ENCODE measurements at regions not wholly inside any gene's neighbourhood (a gene's known extent, or its start where the extent isn't known, plus 50 kb on each side); places are given as distances from the start of the nearest gene placed in this dataset.

DNA sequence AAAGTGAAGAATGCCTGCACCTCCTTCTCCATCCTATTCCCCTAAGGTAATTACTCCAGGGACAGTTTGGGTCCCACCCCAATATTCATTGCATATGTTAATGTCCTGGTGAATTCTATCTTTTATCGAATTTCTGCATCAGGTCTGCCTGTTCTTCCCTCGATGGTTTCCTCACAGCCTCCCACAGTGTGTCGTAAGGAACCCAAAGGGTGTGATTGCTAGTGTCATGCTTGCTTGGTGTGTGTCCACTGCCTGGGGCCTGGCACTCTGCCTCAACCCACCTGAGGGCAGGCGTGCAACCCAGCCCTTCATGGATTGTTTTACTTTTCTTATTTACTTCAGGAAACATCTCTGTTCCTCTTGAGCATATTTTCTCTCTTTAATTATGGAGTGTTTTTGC lies 60.2 kb upstream of the CYSLTR2 start:
- Histone ChIP-seq H3K27me3 (no peaks in the 10 kb centered on the region), H3K9me3 (replicated peaks in 1 of 3) (no peaks in the 10 kb centered on the region), H3K27ac (no peak overlapping the region), H3K4me1 (replicated peaks in 1 of 2) (no peaks in the 10 kb centered on the region), H3K4me3 (no peak overlapping the region), H3K36me3 (replicated peaks in 1 of 2) (no peaks in the 10 kb centered on the region)
- WGBS, 4 donors = 87 to 95% (median 90%) methylated on average over 4 of the region's 4 CpGs
- TF ChIP-seq POLR2A (IDR thresholded peaks at IDR 0.05) = no peak
- TF ChIP-seq, protein P1, sequence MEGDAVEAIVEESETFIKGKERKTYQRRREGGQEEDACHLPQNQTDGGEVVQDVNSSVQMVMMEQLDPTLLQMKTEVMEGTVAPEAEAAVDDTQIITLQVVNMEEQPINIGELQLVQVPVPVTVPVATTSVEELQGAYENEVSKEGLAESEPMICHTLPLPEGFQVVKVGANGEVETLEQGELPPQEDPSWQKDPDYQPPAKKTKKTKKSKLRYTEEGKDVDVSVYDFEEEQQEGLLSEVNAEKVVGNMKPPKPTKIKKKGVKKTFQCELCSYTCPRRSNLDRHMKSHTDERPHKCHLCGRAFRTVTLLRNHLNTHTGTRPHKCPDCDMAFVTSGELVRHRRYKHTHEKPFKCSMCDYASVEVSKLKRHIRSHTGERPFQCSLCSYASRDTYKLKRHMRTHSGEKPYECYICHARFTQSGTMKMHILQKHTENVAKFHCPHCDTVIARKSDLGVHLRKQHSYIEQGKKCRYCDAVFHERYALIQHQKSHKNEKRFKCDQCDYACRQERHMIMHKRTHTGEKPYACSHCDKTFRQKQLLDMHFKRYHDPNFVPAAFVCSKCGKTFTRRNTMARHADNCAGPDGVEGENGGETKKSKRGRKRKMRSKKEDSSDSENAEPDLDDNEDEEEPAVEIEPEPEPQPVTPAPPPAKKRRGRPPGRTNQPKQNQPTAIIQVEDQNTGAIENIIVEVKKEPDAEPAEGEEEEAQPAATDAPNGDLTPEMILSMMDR (IDR thresholded peaks at IDR 0.05) = no peak
- DNase-seq = no peak
- intact Hi-C loops (cut with DNase I) = loop anchor here (10.0 kb wide), 1 partner anchor 141 kb away; no protein-coding TSS in a partner anchor

DNA sequence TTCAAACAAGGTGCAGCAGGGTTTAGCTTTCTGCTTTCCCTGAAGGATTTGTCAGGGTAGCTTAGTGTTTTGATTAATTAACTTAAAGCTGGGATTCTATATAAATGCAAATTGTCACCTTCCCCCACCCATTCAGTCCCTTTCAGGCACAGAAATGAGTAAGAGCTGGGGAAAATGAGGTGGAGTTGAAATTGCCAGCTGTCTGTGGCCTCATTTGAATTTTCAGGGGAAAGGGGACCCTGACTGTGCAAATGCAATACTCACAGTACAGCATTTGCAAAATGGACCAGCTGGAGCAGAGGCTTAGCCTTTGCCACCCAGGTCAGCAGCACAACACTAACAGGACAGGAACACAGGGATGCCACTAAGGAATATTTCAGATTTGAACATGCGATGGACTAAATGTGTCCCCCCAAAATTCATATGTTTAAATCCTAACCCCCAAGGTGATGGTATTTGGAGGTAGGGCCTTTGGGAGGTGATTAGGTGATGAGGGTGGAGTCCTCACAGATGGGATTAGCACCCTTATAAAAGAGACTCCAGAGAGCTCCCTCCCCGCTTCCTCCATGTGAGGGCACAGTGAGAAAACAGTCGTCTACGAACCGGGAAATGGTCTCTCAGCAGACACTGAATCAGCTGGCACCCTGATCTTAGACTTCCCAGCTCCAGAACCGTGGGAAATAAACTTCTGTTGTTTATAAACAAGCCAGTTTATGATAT lies 59.5 kb upstream of the CYSLTR2 start:
- intact Hi-C loops (cut with DNase I) = loop anchor here (2.0 to 10.0 kb wide), 2 partner anchors 141 to 175 kb away; no protein-coding TSS in a partner anchor
- no peaks in the 10 kb centered on the region for H3K9me3 ChIP-seq (replicated peaks in 1 of 3)
- H3K4me1 ChIP-seq (replicated peaks in 1 of 2) = no peaks in the 10 kb centered on the region
- 68 to 80% (median 78%) methylated on average over 6 of the region's 6 CpGs for WGBS, 4 donors
- no peaks in the 10 kb centered on the region for H3K36me3 ChIP-seq (replicated peaks in 1 of 2)
- H3K27ac ChIP-seq = no peak overlapping the region
- H3K27me3 ChIP-seq = no peaks in the 10 kb centered on the region
- no peak overlapping the region for H3K4me3 ChIP-seq
- TF ChIP-seq, protein P1 (IDR thresholded peaks at IDR 0.05) = no peak
- TF ChIP-seq POLR2A (IDR thresholded peaks at IDR 0.05) = no peak
- DNase-seq = no peak

DNA sequence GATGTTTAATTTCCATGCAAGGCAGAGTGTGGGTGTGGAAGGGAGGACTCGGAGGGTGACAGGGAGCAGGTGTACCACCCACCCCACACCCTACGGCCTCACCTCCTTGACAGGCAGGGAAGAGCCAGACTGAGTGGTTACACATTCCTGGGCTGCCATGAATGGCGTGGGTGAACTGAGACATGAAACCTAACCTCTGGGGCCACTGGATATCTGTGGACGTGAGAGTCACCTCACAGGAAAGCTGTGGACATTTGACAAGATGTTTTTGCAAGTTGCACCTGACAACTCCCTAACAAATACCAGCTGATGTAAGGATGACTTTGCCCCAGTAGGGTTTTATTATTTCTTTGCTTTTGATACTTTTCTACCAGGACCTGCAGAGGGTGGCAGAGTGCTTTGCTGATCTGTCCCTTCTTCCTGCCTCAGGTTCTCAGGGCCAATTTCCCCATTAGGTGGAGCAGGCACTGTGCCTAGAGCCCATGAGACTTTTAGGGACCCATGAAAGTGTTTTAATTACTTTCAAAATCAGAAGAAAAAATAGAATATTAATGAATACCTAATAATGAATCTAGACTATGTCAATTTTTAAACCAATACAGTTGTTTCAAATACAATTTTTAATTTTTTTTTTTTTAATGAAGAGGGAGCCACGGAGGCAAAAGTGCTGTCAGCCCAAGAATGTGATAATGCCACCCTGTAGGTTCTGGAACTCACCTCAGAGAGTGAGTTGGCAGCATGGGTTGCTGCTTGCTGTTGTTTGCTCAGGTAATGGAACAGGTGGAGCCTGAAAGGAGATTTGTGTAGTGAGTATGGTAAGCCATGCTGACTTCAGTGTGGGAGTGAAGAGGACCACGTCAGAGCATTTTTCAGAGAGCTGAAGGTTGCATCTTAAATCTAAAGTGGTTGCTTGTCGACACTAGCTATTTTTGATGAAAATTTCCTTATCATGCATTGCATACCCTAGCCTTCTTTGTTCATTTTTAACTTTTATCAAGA lies 58.0 kb upstream of the CYSLTR2 start:
- no peak overlapping the region for H3K4me3 ChIP-seq
- no peaks in the 10 kb centered on the region for H3K27me3 ChIP-seq
- no peaks in the 10 kb centered on the region for H3K36me3 ChIP-seq (replicated peaks in 1 of 2)
- WGBS, 4 donors = 51 to 71% (median 59%) methylated on average over 7 of the region's 7 CpGs
- no peaks in the 10 kb centered on the region for H3K9me3 ChIP-seq (replicated peaks in 1 of 3)
- DNase-seq = peak; percentile 74 to 88 (median 81)
- no peak for TF ChIP-seq POLR2A (IDR thresholded peaks at IDR 0.05)
- TF ChIP-seq, protein P1 (IDR thresholded peaks at IDR 0.05) = peak; percentile 51 to 99 (median 89)
- no peak overlapping the region for H3K27ac ChIP-seq
- peaks cover 2 to 3% of the 10 kb centered on the region in 2 donors for H3K4me1 ChIP-seq (replicated peaks in 1 of 2)
- intact Hi-C loops (cut with DNase I) = loop anchor here (2.0 to 10.0 kb wide), 3 partner anchors 139 to 173 kb away; no protein-coding TSS in a partner anchor

All from adrenal gland (tissue), 9 donors.